Neural cell (in vitro differentiated cells): ENCODE measurements at regions not wholly inside any gene's neighbourhood (a gene's known extent, or its start where the extent isn't known, plus 50 kb on each side); places are given as distances from the start of the nearest gene placed in this dataset.

Experiments used
- H2AFZ ChIP-seq: fragments of 200-600, 300-800 bp; sonication (generic), shearing (Covaris generic); 2 replicates; pipeline ENCODE4 v1.6.0; 2014; ENCODE audit warnings: low read depth, mild to moderate bottlenecking, antibody characterized with exemption, low read length, moderate library complexity
- H3F3A ChIP-seq: fragments of 200-600 bp; shearing (Covaris generic); 2 replicates; pipeline ENCODE4 v1.6.1; 2016; ENCODE audit warnings: mild to moderate bottlenecking, moderate library complexity, mixed read lengths, antibody characterized with exemption, low read length; ENCODE audit not compliant: insufficient read depth, poor library complexity, severe bottlenecking
- H3K27ac ChIP-seq: fragments of 200-600, 300-800 bp; sonication (generic), shearing (Covaris generic); 2 replicates; pipeline ENCODE4 v1.5.1; 2014; ENCODE audit warnings: mild to moderate bottlenecking, low read length, moderate library complexity
- H3K27me3 ChIP-seq: fragments of 300-800, 200-600 bp; sonication (generic), shearing (Covaris generic); 2 replicates; pipeline ENCODE4 v1.6.0; 2014; ENCODE audit warnings: mild to moderate bottlenecking, low read depth, low read length, moderate library complexity; ENCODE audit not compliant: insufficient read depth
- H3K36me3 ChIP-seq: fragments of 300-800, 200-600 bp; sonication (generic), shearing (Covaris generic); 2 replicates; pipeline ENCODE4 v1.5.1; 2014; ENCODE audit warnings: mild to moderate bottlenecking, antibody characterized with exemption, low read length, moderate library complexity; ENCODE audit not compliant: insufficient read depth
- H3K4me2 ChIP-seq: fragments of 300-800, 200-600 bp; sonication (generic), shearing (Covaris generic); 2 replicates; pipeline ENCODE4 v1.6.0; 2014; ENCODE audit warnings: mild to moderate bottlenecking, low read length
- H3K4me3 ChIP-seq: fragments of 300-800, 200-600 bp; sonication (generic), shearing (Covaris generic); 2 replicates; pipeline ENCODE4 v1.5.1; 2014; ENCODE audit warnings: mild to moderate bottlenecking, low read length, moderate library complexity
- H3K79me2 ChIP-seq: fragments of 200-600 bp; shearing (Covaris generic); replicated peaks from 2 replicates; pipeline ENCODE4 v1.6.0; 2014; ENCODE audit warnings: mild to moderate bottlenecking, low read length, moderate library complexity; ENCODE audit not compliant: insufficient read depth
- H3K9ac ChIP-seq: fragments of 300-800, 200-600 bp; sonication (generic), shearing (Covaris generic); 2 replicates; pipeline ENCODE4 v1.6.1; 2016; ENCODE audit warnings: mild to moderate bottlenecking, low read length, mixed read lengths
- H3K9me2 ChIP-seq: fragments of 200-600 bp; shearing (Covaris generic); 2 replicates; pipeline ENCODE4 v1.6.1; 2016; ENCODE audit warnings: mild to moderate bottlenecking, low read length, mixed read lengths; ENCODE audit not compliant: insufficient read depth
- H3K9me3 ChIP-seq: fragments of 200-600, 300-800 bp; sonication (generic), shearing (Covaris generic); 2 replicates; pipeline ENCODE4 v1.6.1; 2016; ENCODE audit warnings: mild to moderate bottlenecking, mixed run types, low read length, moderate library complexity, mixed read lengths
- H4K20me1 ChIP-seq: fragments of 200-600 bp; shearing (Covaris generic); 2 replicates; pipeline ENCODE4 v1.6.1; 2016; ENCODE audit warnings: mild to moderate bottlenecking, mixed run types; ENCODE audit not compliant: insufficient read depth
- EP300 ChIP-seq: fragments of 450-650 bp; conservative IDR thresholded peaks from 2 replicates; pipeline ENCODE4 v1.6.1; 2014; ENCODE audit warnings: antibody characterized with exemption, mild to moderate bottlenecking, moderate library complexity; ENCODE audit not compliant: poor library complexity, severe bottlenecking
- EZH2 ChIP-seq: fragments of 200-600, 300-800 bp; shearing (Covaris generic), sonication (generic); IDR thresholded peaks from 2 replicates; pipeline ENCODE4 v1.6.1; 2014; ENCODE audit warnings: antibody characterized with exemption, low read length, borderline replicate concordance, mild to moderate bottlenecking; ENCODE audit not compliant: insufficient read depth, poor library complexity, severe bottlenecking
- POLR2AphosphoS5 ChIP-seq: IDR thresholded peaks from 2 replicates; pipeline ENCODE4 v1.6.1; 2012
- RAD21 ChIP-seq: fragments of 450-650 bp; conservative IDR thresholded peaks from 2 replicates; pipeline ENCODE4 v1.6.1; 2014; ENCODE audit warnings: antibody characterized with exemption, mild to moderate bottlenecking, moderate library complexity
- TAF1 ChIP-seq: IDR thresholded peaks from 2 replicates; pipeline ENCODE4 v1.6.1; 2012; ENCODE audit warnings: low read depth
- TF ChIP-seq, protein P1 (sequence below): fragments of 450-650 bp; IDR thresholded peaks from 2 replicates; pipeline ENCODE4 v1.5.1; 2014; ENCODE audit warnings: antibody characterized with exemption, mild to moderate bottlenecking, moderate library complexity; ENCODE audit not compliant: poor library complexity, severe bottlenecking
- TF ChIP-seq, protein P2 (sequence below): IDR thresholded peaks from 2 replicates; pipeline ENCODE4 v1.6.1; 2012; ENCODE audit warnings: borderline replicate concordance

DNA sequence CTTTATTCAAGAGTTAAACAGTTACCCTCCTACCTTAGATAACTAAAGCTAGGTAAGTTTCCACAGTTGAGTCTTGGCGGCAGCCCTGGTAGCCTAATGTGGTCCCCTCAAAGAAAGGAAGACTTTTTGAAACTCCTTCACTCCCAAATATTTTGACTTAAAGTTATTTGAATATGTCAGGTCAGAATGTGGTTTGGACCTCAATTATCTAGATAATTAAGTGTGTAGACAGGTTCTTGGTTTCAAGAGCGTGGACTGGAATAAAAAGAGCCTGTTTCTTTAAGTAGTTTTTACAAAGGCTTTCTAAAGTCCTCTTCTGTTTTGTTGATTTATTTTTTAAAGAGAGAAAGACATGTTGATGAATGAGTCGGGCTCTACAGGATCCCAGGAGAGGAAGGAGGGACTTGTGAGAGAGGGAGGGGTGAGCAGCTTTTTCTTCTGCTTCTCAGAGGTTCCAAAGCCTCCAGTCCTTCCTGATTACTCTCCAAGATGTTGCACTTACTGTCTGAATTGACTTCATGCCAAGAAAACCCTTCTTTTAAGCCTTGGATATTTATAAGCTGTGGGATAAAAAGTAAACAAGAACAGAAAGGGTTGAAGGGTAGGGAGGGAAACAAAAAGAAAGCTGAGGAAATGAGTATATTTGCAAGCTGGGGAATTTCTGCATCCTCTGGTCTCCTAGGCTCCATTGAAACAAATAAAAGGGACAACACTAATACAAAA, 457.4 kb downstream of the IGSF11 start:
- Histone ChIP-seq H3K36me3 (no peaks in the 10 kb centered on the region), H3K27ac (no peak overlapping the region), H3K27me3 (no peaks in the 10 kb centered on the region), H4K20me1 (no peaks in the 10 kb centered on the region), H3K9ac (no peak overlapping the region), H3F3A (no peaks in the 10 kb centered on the region), H2AFZ (no peak overlapping the region), H3K9me3 (no peaks in the 10 kb centered on the region), H3K4me3 (no peak overlapping the region), H3K9me2 (no peaks in the 10 kb centered on the region), H3K4me2 (no peak overlapping the region), H3K79me2 (no peaks in the 10 kb centered on the region)
- TF ChIP-seq EZH2: no peak
- TF ChIP-seq EP300: no peak
- TF ChIP-seq, protein P1, sequence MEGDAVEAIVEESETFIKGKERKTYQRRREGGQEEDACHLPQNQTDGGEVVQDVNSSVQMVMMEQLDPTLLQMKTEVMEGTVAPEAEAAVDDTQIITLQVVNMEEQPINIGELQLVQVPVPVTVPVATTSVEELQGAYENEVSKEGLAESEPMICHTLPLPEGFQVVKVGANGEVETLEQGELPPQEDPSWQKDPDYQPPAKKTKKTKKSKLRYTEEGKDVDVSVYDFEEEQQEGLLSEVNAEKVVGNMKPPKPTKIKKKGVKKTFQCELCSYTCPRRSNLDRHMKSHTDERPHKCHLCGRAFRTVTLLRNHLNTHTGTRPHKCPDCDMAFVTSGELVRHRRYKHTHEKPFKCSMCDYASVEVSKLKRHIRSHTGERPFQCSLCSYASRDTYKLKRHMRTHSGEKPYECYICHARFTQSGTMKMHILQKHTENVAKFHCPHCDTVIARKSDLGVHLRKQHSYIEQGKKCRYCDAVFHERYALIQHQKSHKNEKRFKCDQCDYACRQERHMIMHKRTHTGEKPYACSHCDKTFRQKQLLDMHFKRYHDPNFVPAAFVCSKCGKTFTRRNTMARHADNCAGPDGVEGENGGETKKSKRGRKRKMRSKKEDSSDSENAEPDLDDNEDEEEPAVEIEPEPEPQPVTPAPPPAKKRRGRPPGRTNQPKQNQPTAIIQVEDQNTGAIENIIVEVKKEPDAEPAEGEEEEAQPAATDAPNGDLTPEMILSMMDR: no peak
- TF ChIP-seq, protein P2, sequence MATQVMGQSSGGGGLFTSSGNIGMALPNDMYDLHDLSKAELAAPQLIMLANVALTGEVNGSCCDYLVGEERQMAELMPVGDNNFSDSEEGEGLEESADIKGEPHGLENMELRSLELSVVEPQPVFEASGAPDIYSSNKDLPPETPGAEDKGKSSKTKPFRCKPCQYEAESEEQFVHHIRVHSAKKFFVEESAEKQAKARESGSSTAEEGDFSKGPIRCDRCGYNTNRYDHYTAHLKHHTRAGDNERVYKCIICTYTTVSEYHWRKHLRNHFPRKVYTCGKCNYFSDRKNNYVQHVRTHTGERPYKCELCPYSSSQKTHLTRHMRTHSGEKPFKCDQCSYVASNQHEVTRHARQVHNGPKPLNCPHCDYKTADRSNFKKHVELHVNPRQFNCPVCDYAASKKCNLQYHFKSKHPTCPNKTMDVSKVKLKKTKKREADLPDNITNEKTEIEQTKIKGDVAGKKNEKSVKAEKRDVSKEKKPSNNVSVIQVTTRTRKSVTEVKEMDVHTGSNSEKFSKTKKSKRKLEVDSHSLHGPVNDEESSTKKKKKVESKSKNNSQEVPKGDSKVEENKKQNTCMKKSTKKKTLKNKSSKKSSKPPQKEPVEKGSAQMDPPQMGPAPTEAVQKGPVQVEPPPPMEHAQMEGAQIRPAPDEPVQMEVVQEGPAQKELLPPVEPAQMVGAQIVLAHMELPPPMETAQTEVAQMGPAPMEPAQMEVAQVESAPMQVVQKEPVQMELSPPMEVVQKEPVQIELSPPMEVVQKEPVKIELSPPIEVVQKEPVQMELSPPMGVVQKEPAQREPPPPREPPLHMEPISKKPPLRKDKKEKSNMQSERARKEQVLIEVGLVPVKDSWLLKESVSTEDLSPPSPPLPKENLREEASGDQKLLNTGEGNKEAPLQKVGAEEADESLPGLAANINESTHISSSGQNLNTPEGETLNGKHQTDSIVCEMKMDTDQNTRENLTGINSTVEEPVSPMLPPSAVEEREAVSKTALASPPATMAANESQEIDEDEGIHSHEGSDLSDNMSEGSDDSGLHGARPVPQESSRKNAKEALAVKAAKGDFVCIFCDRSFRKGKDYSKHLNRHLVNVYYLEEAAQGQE: no peak
- no peak for TF ChIP-seq POLR2AphosphoS5
- no peak for TF ChIP-seq RAD21

DNA sequence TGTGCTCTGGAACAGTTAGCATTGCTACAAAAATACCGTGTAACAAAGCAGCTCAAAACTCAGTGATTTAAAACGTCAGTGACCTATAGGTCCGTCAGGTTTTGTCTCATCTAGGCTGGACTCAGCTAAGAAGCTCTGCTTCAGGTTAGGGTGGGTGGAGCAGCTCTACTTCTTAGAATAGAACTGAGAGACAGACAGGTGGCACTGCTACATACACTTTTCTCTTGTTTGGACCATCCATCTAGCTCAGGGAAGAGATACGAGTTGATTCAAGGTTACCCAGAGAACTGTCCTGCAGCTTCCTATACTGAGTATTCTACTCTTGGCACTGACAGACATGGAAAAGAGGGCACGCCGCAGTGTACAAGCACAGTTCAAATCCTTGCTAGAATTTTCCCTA, 456.1 kb downstream of the IGSF11 start:
- H3K4me2 ChIP-seq: no peak overlapping the region
- no peaks in the 10 kb centered on the region for H3K36me3 ChIP-seq
- TF ChIP-seq, protein P2: no peak
- no peak for TF ChIP-seq TAF1
- no peaks in the 10 kb centered on the region for H3F3A ChIP-seq
- no peaks in the 10 kb centered on the region for H3K79me2 ChIP-seq
- H3K27me3 ChIP-seq: no peaks in the 10 kb centered on the region
- H3K9me2 ChIP-seq: no peaks in the 10 kb centered on the region
- no peak overlapping the region for H2AFZ ChIP-seq
- H3K9me3 ChIP-seq: no peaks in the 10 kb centered on the region
- H4K20me1 ChIP-seq: no peaks in the 10 kb centered on the region
- no peak overlapping the region for H3K4me3 ChIP-seq
- H3K9ac ChIP-seq: no peak overlapping the region
- H3K27ac ChIP-seq: no peak overlapping the region
